H1 (cell line): ENCODE measurements at regions not wholly inside any gene's neighbourhood (a gene's known extent, or its start where the extent isn't known, plus 50 kb on each side); places are given as distances from the start of the nearest gene placed in this dataset.

Source experiments
- CTCF ChIA-PET: fragments of 300-600 bp; sonication (Branson Sonifier 250); formaldehyde crosslinking; loops from one replicate; lab custom pipeline; 2021; ENCODE audit not compliant: partially characterized antibody; lab: Charles Lee
- POLR2A ChIA-PET: fragments of 300-600 bp; sonication (Branson Sonifier 250); formaldehyde crosslinking; loops from one replicate; lab custom pipeline; 2021; ENCODE audit warnings: inconsistent platforms; ENCODE audit not compliant: partially characterized antibody; lab: Charles Lee
- DNase-seq, 2 experiments: peaks; one replicate each; pipeline versions ENCODE4 v3.0.0 to v3.0.0-alpha.2; 2010 to 2022; ENCODE audit warnings: low spot score in 2 of 2, low read depth in 1 of 2, mixed read lengths in 1 of 2
- FAIRE-seq: peaks from 2 replicates; lab custom pipeline; 2011; peaks lifted over from hg19 to GRCh38; lab: Jason Lieb, UNC
- H2AFZ ChIP-seq: 2 replicates; pipeline ENCODE4 v1.8.1; 2012; ENCODE audit warnings: low read length, inconsistent platforms
- H2AK5ac ChIP-seq: 2 replicates; pipeline ENCODE4 v1.6.1; 2013; ENCODE audit warnings: low read depth, low read length
- H2BK120ac ChIP-seq: replicated peaks from 2 replicates; pipeline ENCODE3; 2013; ENCODE audit warnings: low read depth, low read length, inconsistent platforms
- H2BK12ac ChIP-seq: 2 replicates; pipeline ENCODE4 v1.6.1; 2013; ENCODE audit warnings: low read depth, low read length
- H2BK15ac ChIP-seq: 2 replicates; pipeline ENCODE4 v1.6.1; 2013; ENCODE audit warnings: low read length
- H2BK20ac ChIP-seq: 2 replicates; pipeline ENCODE4 v1.6.1; 2013; ENCODE audit warnings: low read length
- H2BK5ac ChIP-seq: 2 replicates; pipeline ENCODE4 v1.6.1; 2013; ENCODE audit warnings: low read depth, low read length
- H3K14ac ChIP-seq: 2 replicates; pipeline ENCODE4 v1.6.1; 2013; ENCODE audit warnings: inconsistent platforms; ENCODE audit not compliant: insufficient read length
- H3K18ac ChIP-seq: 2 replicates; pipeline ENCODE4 v1.6.1; 2013; ENCODE audit warnings: low read length; ENCODE audit errors: extremely low read depth
- H3K23ac ChIP-seq: 2 replicates; pipeline ENCODE4 v1.6.1; 2013; ENCODE audit warnings: inconsistent platforms; ENCODE audit not compliant: insufficient read length
- H3K23me2 ChIP-seq: 2 replicates; pipeline ENCODE4 v1.6.1; 2013; ENCODE audit warnings: low read depth, low read length
- H3K27ac ChIP-seq: 2 replicates; pipeline ENCODE4 v1.6.1; 2011; ENCODE audit warnings: low read depth, low read length, inconsistent platforms
- H3K27me3 ChIP-seq, 4 experiments: replicated peaks in 1 of 4; 1 replicate in 1 of 4; 2 replicates in 3 of 4; pipeline versions ENCODE4 v1.6.1 to v1.8.1; 2011 to 2013; ENCODE audit warnings: low read length in 3 of 4, mild to moderate bottlenecking in 3 of 4, inconsistent platforms in 2 of 4, mixed read lengths in 2 of 4, moderate library complexity in 1 of 4; ENCODE audit not compliant: control insufficient read depth in 3 of 4, insufficient read depth in 3 of 4; ENCODE audit errors: extremely low read depth in 1 of 4
- H3K36me3 ChIP-seq, 4 experiments: 2 replicates each; pipeline versions ENCODE4 v1.6.1 to v1.8.1; 2011 to 2013; ENCODE audit warnings: mild to moderate bottlenecking in 4 of 4, low read length in 3 of 4, moderate library complexity in 2 of 4, control low read depth in 1 of 4, inconsistent platforms in 1 of 4; ENCODE audit not compliant: insufficient read depth in 4 of 4, control insufficient read depth in 2 of 4
- H3K4ac ChIP-seq: replicated peaks from 2 replicates; pipeline ENCODE3; 2013; ENCODE audit warnings: low read length, low read depth, mixed read lengths, inconsistent platforms; ENCODE audit not compliant: insufficient read length
- H3K4me1 ChIP-seq, 4 experiments: replicated peaks in 1 of 4; 1 replicate in 1 of 4; 2 replicates in 3 of 4; pipeline versions ENCODE4 v1.6.1 to v1.8.1; 2011 to 2013; ENCODE audit warnings: low read length in 3 of 4, inconsistent platforms in 2 of 4, mixed read lengths in 1 of 4; ENCODE audit not compliant: insufficient read depth in 4 of 4, control insufficient read depth in 3 of 4
- H3K4me2 ChIP-seq, 2 experiments: 2 replicates each; pipeline versions ENCODE4 v1.6.1 to v1.8.1; 2011 to 2013; ENCODE audit warnings: low read depth in 2 of 2, low read length in 2 of 2, control low read depth in 1 of 2, inconsistent platforms in 1 of 2, mild to moderate bottlenecking in 1 of 2; ENCODE audit not compliant: insufficient read depth in 1 of 2
- H3K4me3 ChIP-seq, 4 experiments: fragments of 200-600, 300-600 bp in 1 of 4; sonication (generic), shearing (Covaris generic), sonication (Bioruptor Twin) in 1 of 4; 2 replicates each; pipeline versions ENCODE4 v1.5.1 to v1.8.1; 2011 to 2016; ENCODE audit warnings: low read length in 4 of 4, low read depth in 3 of 4, control low read depth in 2 of 4, inconsistent platforms in 2 of 4, mild to moderate bottlenecking in 2 of 4, mixed read lengths in 1 of 4, moderate library complexity in 1 of 4; ENCODE audit not compliant: insufficient read depth in 2 of 4; ENCODE audit errors: extremely low read depth in 1 of 4
- H3K56ac ChIP-seq: replicated peaks from 2 replicates; pipeline ENCODE3; 2013; ENCODE audit warnings: low read depth, mild to moderate bottlenecking, mixed read lengths, low read length, inconsistent platforms; ENCODE audit not compliant: insufficient read length
- H3K79me1 ChIP-seq: 2 replicates; pipeline ENCODE4 v1.6.1; 2013; ENCODE audit warnings: low read depth, low read length, control low read depth
- H3K79me2 ChIP-seq, 2 experiments: 2 replicates each; pipeline versions ENCODE4 v1.6.1 to v1.8.1; 2012 to 2013; ENCODE audit warnings: low read length in 2 of 2, mild to moderate bottlenecking in 2 of 2, inconsistent platforms in 1 of 2; ENCODE audit not compliant: insufficient read depth in 2 of 2, control insufficient read depth in 1 of 2
- H3K9ac ChIP-seq, 4 experiments: replicated peaks in 1 of 4; 1 replicate in 1 of 4; 2 replicates in 3 of 4; pipeline versions ENCODE4 v1.6.1 to v1.8.1; 2011 to 2013; ENCODE audit warnings: low read depth in 3 of 4, low read length in 3 of 4, control low read depth in 2 of 4, mild to moderate bottlenecking in 2 of 4, moderate library complexity in 2 of 4, inconsistent platforms in 1 of 4; ENCODE audit errors: extremely low read depth in 1 of 4
- H3K9me3 ChIP-seq, 2 experiments: 2 replicates each; pipeline versions ENCODE4 v1.6.1 to v1.8.1; 2012 to 2013; ENCODE audit warnings: mild to moderate bottlenecking in 2 of 2, moderate library complexity in 2 of 2, control low read depth in 1 of 2, inconsistent platforms in 1 of 2, low read depth in 1 of 2, low read length in 1 of 2, mixed read lengths in 1 of 2; ENCODE audit not compliant: insufficient read depth in 2 of 2
- H4K20me1 ChIP-seq, 2 experiments: replicated peaks in 1 of 2; 2 replicates each; pipeline versions ENCODE3 to v1.8.1; 2011 to 2013; ENCODE audit warnings: inconsistent platforms in 2 of 2, low read length in 2 of 2, mild to moderate bottlenecking in 1 of 2; ENCODE audit not compliant: insufficient read depth in 2 of 2, control insufficient read depth in 1 of 2
- H4K5ac ChIP-seq: 2 replicates; pipeline ENCODE4 v1.6.1; 2013; ENCODE audit warnings: low read length, low read depth, mixed read lengths, inconsistent platforms; ENCODE audit not compliant: insufficient read length
- H4K8ac ChIP-seq: 2 replicates; pipeline ENCODE4 v1.8.0; 2013; ENCODE audit warnings: mild to moderate bottlenecking, moderate library complexity, low read length, inconsistent platforms; ENCODE audit not compliant: insufficient read depth; ENCODE audit errors: extremely low read depth
- H4K91ac ChIP-seq: replicated peaks from 2 replicates; pipeline ENCODE3; 2013; ENCODE audit warnings: low read length, mixed read lengths, inconsistent platforms; ENCODE audit not compliant: insufficient read length
- CBX8 ChIP-seq: fragments of 300-800, 300-1000 bp; sonication (generic); IDR thresholded peaks from 2 replicates; pipeline ENCODE4 v1.7.1; 2016; ENCODE audit warnings: low read depth, low read length, borderline replicate concordance
- CHD1 ChIP-seq: IDR thresholded peaks from 2 replicates; pipeline ENCODE4 v1.6.1; 2012; ENCODE audit warnings: low read depth, low read length, improper control_type of control experiment
- CTBP2 ChIP-seq: IDR thresholded peaks from 2 replicates; pipeline ENCODE4 v1.7.0; 2011; ENCODE audit warnings: borderline replicate concordance, mild to moderate bottlenecking, moderate library complexity, mixed read lengths, low read length; ENCODE audit not compliant: insufficient read depth, insufficient read length
- FOSL1 ChIP-seq: IDR thresholded peaks from 2 replicates; pipeline ENCODE4 v1.6.1; 2011; ENCODE audit warnings: mild to moderate bottlenecking, low read depth, low read length, moderate library complexity; ENCODE audit not compliant: insufficient read depth
- GTF2F1 ChIP-seq: IDR thresholded peaks from 2 replicates; pipeline ENCODE4 v1.6.1; 2012; ENCODE audit warnings: low read depth, low read length, improper control_type of control experiment, borderline replicate concordance
- HDAC6 ChIP-seq: IDR thresholded peaks from one replicate; pipeline ENCODE4 v1.7.1; 2012; ENCODE audit warnings: low read depth, mild to moderate bottlenecking, inconsistent platforms, low read length, moderate library complexity
- KDM1A ChIP-seq: fragments of 200-600, 300-600 bp; sonication (generic); IDR thresholded peaks from 2 replicates; pipeline ENCODE4 v1.7.1; 2016; ENCODE audit warnings: mild to moderate bottlenecking, low read length, borderline replicate concordance
- NRF1 ChIP-seq: IDR thresholded peaks from 2 replicates; pipeline ENCODE4 v1.6.1; 2011; ENCODE audit warnings: mild to moderate bottlenecking, low read depth, low read length, improper control_type of control experiment
- POLR2A ChIP-seq, 2 experiments: IDR thresholded peaks; 1 replicate in 1 of 2; 2 replicates in 1 of 2; pipeline ENCODE4 v1.6.1; 2011; ENCODE audit warnings: low read depth in 2 of 2, low read length in 2 of 2, mild to moderate bottlenecking in 2 of 2; ENCODE audit errors: control extremely low read depth in 1 of 2
- POU5F1 ChIP-seq: IDR thresholded peaks from 2 replicates; pipeline ENCODE4 v1.6.1; 2011; ENCODE audit warnings: low read depth, mild to moderate bottlenecking, low read length, moderate library complexity
- SAP30 ChIP-seq: fragments of 300-600 bp; sonication (generic); IDR thresholded peaks from 2 replicates; pipeline ENCODE4 v1.7.1; 2012; ENCODE audit warnings: low read length, moderate library complexity, mild to moderate bottlenecking, inconsistent platforms; ENCODE audit not compliant: insufficient read depth, insufficient replicate concordance
- SP4 ChIP-seq: IDR thresholded peaks from 2 replicates; pipeline ENCODE4 v1.6.1; 2012; ENCODE audit warnings: low read length, inconsistent platforms
- SUZ12 ChIP-seq: fragments of 200-600 bp; sonication (generic); IDR thresholded peaks from 2 replicates; pipeline ENCODE4 v1.6.1; 2012; ENCODE audit warnings: mild to moderate bottlenecking, inconsistent platforms, low read length, moderate library complexity, mixed read lengths
- TAF1 ChIP-seq: IDR thresholded peaks from 2 replicates; pipeline ENCODE4 v1.6.1; 2011; ENCODE audit warnings: mild to moderate bottlenecking, low read depth, low read length
- whole genome bisulfite sequencing, 2 experiments: shearing (Covaris generic) in 1 of 2; methylation state at CpG; one replicate each; pipeline versions ENCODE4 v1.1.6 to v1.1.7; 2013 to 2015; ENCODE audit warnings: low lambda C conversion rate in 2 of 2, mixed read lengths in 2 of 2, inconsistent platforms in 1 of 2, low coverage in 1 of 2, missing lambda C conversion rate in 1 of 2; ENCODE audit not compliant: insufficient replicate concordance in 2 of 2, insufficient coverage in 1 of 2, insufficient read length in 1 of 2; ENCODE audit errors: extremely low coverage in 1 of 2, missing lambda C conversion rate in 1 of 2; 5-methylcytosine and 5-hydroxymethylcytosine counted together
- TF ChIP-seq, protein P1 (sequence below): IDR thresholded peaks from 2 replicates; pipeline ENCODE4 v1.6.1; 2011; ENCODE audit warnings: low read depth, mild to moderate bottlenecking, low read length; ENCODE audit not compliant: insufficient read depth

DNA sequence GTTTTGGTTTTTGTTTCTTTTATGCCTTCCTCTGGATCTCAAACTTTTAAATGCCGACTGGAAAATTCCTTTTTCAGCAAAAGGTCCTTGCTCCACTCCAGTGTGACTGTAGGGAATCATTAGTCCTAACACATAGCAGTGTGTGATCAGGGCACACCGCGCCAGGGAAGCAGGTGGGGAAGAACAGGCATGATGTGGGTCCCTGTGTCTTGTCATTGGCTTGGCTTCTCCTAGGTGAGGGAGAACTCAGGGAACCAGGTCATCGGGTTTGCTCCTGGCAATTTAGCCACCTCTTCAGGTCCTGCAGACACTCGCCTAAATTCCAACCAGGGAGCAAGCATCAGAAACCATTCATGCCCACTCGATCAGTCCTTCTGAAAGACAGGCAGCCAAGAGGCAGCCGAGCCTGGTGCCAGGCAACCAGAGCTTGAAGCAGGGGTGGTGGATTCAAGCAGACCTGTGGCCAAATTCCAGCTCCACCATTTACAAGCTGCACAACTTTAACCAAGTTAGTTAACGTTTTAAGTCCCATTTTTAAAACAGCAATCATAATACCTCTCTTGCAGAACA is 514.2 kb downstream of the BNC2 start:
- no peaks in the 10 kb centered on the region for H3K9me3 ChIP-seq
- no peaks in the 10 kb centered on the region; the same call in 1 of the 2 replicates for H3K23me2 ChIP-seq
- H4K20me1 ChIP-seq, result no peaks in the 10 kb centered on the region
- POLR2A ChIA-PET, result no interaction called here
- H4K8ac ChIP-seq, result no peak overlapping the region
- no peaks in the 10 kb centered on the region for H3K79me1 ChIP-seq
- H3K79me2 ChIP-seq, result no peaks in the 10 kb centered on the region
- H3K14ac ChIP-seq, result no peak overlapping the region
- H2BK20ac ChIP-seq, result no peak overlapping the region
- no peak overlapping the region for H4K5ac ChIP-seq
- no peak overlapping the region for H3K4me3 ChIP-seq
- H2BK120ac ChIP-seq, result no peak overlapping the region
- CTCF ChIA-PET, result no interaction called here
- no peak overlapping the region for H3K27ac ChIP-seq
- H3K56ac ChIP-seq, result no peak overlapping the region
- H3K27me3 ChIP-seq, result no peaks in the 10 kb centered on the region; a peak in 3 of 7 replicates
- no peak overlapping the region for H3K18ac ChIP-seq
- no peak for FAIRE-seq
- 80% methylated on average over 8 of the region's 8 CpGs; no CpG with 5 or more reads in 1 of the 2 experiments for WGBS, 2 experiments
- H3K9ac ChIP-seq, result no peak overlapping the region
- no peaks in the 10 kb centered on the region for H3K36me3 ChIP-seq
- H3K23ac ChIP-seq, result no peak overlapping the region
- H4K91ac ChIP-seq, result no peak overlapping the region
- no peak overlapping the region for H2BK12ac ChIP-seq
- no peak overlapping the region for H2BK5ac ChIP-seq
- no peak overlapping the region for H3K4ac ChIP-seq
- H3K4me1 ChIP-seq, result no peaks in the 10 kb centered on the region
- no peak overlapping the region for H2BK15ac ChIP-seq
- H2AFZ ChIP-seq, result no peak overlapping the region
- no peak overlapping the region for H3K4me2 ChIP-seq
- no peak for DNase-seq
- no peak overlapping the region for H2AK5ac ChIP-seq
- TF ChIP-seq POLR2A (IDR thresholded peaks at IDR 0.05; ENCODE audit: control extremely low read depth in 1 of 2, low read depth in 2 of 2, low read length in 2 of 2), result no peak
- TF ChIP-seq CHD1, result no peak
- TF ChIP-seq CBX8, result no peak
- TF ChIP-seq KDM1A, result no peak
- no peak for TF ChIP-seq SUZ12
- no peak for TF ChIP-seq TAF1
- no peak for TF ChIP-seq GTF2F1
- TF ChIP-seq SAP30, result no peak
- no peak for TF ChIP-seq NRF1
- TF ChIP-seq HDAC6, result no peak
- TF ChIP-seq FOSL1, result no peak
- no peak for TF ChIP-seq CTBP2
- TF ChIP-seq SP4, result no peak
- TF ChIP-seq POU5F1, result no peak
- TF ChIP-seq, protein P1, sequence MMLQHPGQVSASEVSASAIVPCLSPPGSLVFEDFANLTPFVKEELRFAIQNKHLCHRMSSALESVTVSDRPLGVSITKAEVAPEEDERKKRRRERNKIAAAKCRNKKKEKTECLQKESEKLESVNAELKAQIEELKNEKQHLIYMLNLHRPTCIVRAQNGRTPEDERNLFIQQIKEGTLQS, result no peak
